OCI-LY7 (cell line): ENCODE measurements at regions not wholly inside any gene's neighbourhood (a gene's known extent, or its start where the extent isn't known, plus 50 kb on each side); places are given as distances from the start of the nearest gene placed in this dataset.
"Not testable (repeated sequence)": the region's sequence is repeated elsewhere in the genome, so short reads cannot be mapped to it uniquely, and the experiment has no call there.

ENCODE experiments used
- EZH2phosphoT487 ChIP-seq: fragments of 200-600 bp; sonication (generic); IDR thresholded peaks from 2 replicates; pipeline ENCODE4 v1.6.1; 2018; ENCODE audit warnings: low read depth, borderline replicate concordance, mild to moderate bottlenecking, mixed run types, antibody characterized with exemption, low read length, moderate library complexity, mixed read lengths
- TF ChIP-seq, protein P1 (sequence below): fragments of 200-600 bp; sonication (generic); conservative IDR thresholded peaks from 2 replicates; pipeline ENCODE4 v1.5.1; 2014; ENCODE audit warnings: mild to moderate bottlenecking, antibody characterized with exemption, low read length, moderate library complexity, mixed read lengths

DNA sequence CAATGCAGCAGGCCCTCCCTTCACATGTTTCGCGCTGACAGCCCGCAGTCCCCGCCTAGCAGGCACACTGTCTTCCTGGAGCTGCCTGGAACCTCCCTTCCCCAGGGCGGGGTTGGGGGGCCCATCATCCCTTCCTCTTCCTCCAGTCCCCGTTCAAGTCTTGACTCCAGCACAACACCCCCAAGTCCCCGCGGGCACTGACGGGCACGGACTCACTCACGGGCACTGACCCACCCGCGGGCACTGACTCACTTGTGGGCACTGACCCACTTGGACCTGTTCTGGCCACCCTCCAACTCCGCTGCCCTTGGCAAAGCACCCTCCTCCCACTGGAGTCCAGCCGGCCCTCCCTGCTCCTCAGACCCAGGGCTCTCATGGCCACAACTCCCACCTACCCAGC lies 5376.7 kb upstream of the TPTE start:
- TF ChIP-seq, protein P1, sequence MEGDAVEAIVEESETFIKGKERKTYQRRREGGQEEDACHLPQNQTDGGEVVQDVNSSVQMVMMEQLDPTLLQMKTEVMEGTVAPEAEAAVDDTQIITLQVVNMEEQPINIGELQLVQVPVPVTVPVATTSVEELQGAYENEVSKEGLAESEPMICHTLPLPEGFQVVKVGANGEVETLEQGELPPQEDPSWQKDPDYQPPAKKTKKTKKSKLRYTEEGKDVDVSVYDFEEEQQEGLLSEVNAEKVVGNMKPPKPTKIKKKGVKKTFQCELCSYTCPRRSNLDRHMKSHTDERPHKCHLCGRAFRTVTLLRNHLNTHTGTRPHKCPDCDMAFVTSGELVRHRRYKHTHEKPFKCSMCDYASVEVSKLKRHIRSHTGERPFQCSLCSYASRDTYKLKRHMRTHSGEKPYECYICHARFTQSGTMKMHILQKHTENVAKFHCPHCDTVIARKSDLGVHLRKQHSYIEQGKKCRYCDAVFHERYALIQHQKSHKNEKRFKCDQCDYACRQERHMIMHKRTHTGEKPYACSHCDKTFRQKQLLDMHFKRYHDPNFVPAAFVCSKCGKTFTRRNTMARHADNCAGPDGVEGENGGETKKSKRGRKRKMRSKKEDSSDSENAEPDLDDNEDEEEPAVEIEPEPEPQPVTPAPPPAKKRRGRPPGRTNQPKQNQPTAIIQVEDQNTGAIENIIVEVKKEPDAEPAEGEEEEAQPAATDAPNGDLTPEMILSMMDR: not testable (repeated sequence)
- TF ChIP-seq EZH2phosphoT487: not testable (repeated sequence)
